PC-9 (cell line): ENCODE measurements at regions not wholly inside any gene's neighbourhood (a gene's known extent, or its start where the extent isn't known, plus 50 kb on each side); places are given as distances from the start of the nearest gene placed in this dataset.

ENCODE experiments used
- BruUV-seq: library from RNA; stranded (reverse); fragments of 400-500 nt; replicated peaks from 2 replicates; lab custom pipeline; 2021; lab: Mats Ljungman, UMichigan
- CTCF ChIA-PET: fragments of 300-600 bp; sonication (Branson Sonifier 250); formaldehyde crosslinking; loops from one replicate; lab custom pipeline; 2022; ENCODE audit warnings: antibody characterized with exemption; lab: Charles Lee
- POLR2A ChIA-PET: fragments of 300-600 bp; sonication (Branson Sonifier 250); formaldehyde crosslinking; loops from one replicate; lab custom pipeline; 2022; ENCODE audit warnings: antibody characterized with exemption; ENCODE audit not compliant: unreplicated experiment; lab: Charles Lee
- DNase-seq, 2 experiments: peaks; one replicate each; pipeline versions ENCODE4 v3.0.0 to v3.0.0-alpha.2; 2015 to 2022; ENCODE audit warnings: mixed read lengths in 1 of 2
- H2AFZ ChIP-seq: fragments of 200-600 bp; sonication (generic); 2 replicates; pipeline ENCODE4 v1.8.1; 2017; ENCODE audit warnings: antibody characterized with exemption
- H3F3A ChIP-seq: fragments of 200-600 bp; sonication (generic); 2 replicates; pipeline ENCODE4 v1.8.1; 2017; ENCODE audit warnings: antibody characterized with exemption, mild to moderate bottlenecking, low read depth; ENCODE audit not compliant: insufficient read depth
- H3K27ac ChIP-seq: fragments of 200-600 bp; sonication (generic); 2 replicates; pipeline ENCODE4 v1.6.1; 2016; ENCODE audit warnings: mixed run types
- H3K27me3 ChIP-seq: fragments of 200-600 bp; sonication (generic); 2 replicates; pipeline ENCODE4 v1.6.1; 2016; ENCODE audit warnings: low read depth, mixed run types; ENCODE audit not compliant: insufficient read depth
- H3K36me3 ChIP-seq: fragments of 200-600 bp; sonication (generic); 2 replicates; pipeline ENCODE4 v1.6.1; 2016; ENCODE audit warnings: low read depth, mixed run types
- H3K4me1 ChIP-seq: fragments of 200-600 bp; sonication (generic); replicated peaks from 2 replicates; pipeline ENCODE4 v1.6.1; 2016; ENCODE audit warnings: mixed run types; ENCODE audit not compliant: insufficient read depth
- H3K4me2 ChIP-seq: fragments of 200-600 bp; sonication (generic); 2 replicates; pipeline ENCODE4 v1.6.1; 2017; ENCODE audit warnings: mixed run types
- H3K4me3 ChIP-seq: fragments of 200-600 bp; sonication (generic); 2 replicates; pipeline ENCODE4 v1.6.1; 2016; ENCODE audit warnings: mixed run types
- H3K79me2 ChIP-seq: fragments of 200-600 bp; sonication (generic); 2 replicates; pipeline ENCODE4 v1.6.1; 2017; ENCODE audit warnings: low read depth, mixed run types
- H3K9me2 ChIP-seq: fragments of 200-600 bp; sonication (generic); 2 replicates; pipeline ENCODE4 v1.8.1; 2017; ENCODE audit warnings: mild to moderate bottlenecking; ENCODE audit not compliant: insufficient read depth
- H3K9me3 ChIP-seq: fragments of 200-600 bp; sonication (generic); 2 replicates; pipeline ENCODE4 v1.8.1; 2016; ENCODE audit warnings: low read depth; ENCODE audit not compliant: insufficient read depth
- H4K20me1 ChIP-seq: fragments of 200-600 bp; sonication (generic); 2 replicates; pipeline ENCODE4 v1.8.1; 2017; ENCODE audit not compliant: insufficient read depth
- CTCF ChIP-seq: fragments of 200-600 bp; sonication (generic); conservative IDR thresholded peaks from 2 replicates; pipeline ENCODE4 v1.6.1; 2017; ENCODE audit warnings: mixed run types, antibody characterized with exemption, mild to moderate bottlenecking, moderate library complexity
- EZH2 ChIP-seq: fragments of 200-600 bp; sonication (generic); IDR thresholded peaks from 2 replicates; pipeline ENCODE4 v1.8.0; 2017; ENCODE audit warnings: antibody characterized with exemption, low read depth
- intact Hi-C: fragments of 100-400 bp; cut with micrococcal nuclease; formaldehyde crosslinking; loops from one replicate; pipeline ENCODE4 v1.10.0; 2022; ENCODE audit not compliant: unreplicated experiment

DNA sequence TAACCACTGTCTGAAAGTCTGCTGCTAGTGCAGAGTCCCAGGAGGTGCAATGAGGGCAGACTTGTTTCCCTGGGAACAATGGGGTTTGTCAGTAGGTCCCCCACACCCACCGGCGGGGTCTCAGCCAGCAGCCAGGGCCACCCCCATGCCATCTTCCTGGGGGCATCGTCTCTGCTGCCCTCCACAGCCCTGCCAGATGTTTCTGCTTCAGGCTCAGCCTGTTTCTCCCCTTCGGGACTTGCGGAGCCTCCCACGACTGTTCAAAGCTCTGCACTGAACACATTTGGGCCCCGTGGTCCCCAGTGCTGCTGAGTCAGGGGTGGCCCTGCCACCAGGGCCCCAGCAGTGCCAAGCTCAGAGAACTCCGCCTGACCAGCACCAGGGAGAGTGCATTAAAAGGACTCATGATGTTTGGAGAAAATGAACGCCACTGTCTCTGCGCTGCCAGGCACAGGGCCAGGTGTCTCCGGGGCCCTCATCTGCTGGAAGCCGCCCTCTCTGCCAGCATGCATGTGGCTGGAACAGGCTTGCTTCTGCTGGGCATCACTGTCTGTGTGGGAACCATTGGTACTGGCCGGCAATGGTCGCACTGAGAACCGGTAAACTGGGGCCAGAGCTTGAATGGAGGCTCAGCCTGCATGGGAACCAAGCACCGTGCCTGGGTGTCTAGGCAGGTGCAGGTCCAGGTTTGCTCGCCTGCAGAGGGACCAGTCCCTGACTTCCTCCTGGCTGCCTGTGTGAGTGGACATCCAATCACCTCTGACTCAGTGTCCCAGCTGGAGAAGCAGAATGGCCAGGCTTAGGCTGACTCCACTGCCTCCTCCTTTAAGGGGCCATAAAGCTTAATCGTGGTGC lies 345.1 kb downstream of the GLRX3 start:
- no peaks in the 10 kb centered on the region for H3K27me3 ChIP-seq

GRCh38 chr10:130481936-130482335 lies 345.7 kb downstream of the GLRX3 start:
- TF ChIP-seq EZH2 (no peak), CTCF (no peak)
- Histone ChIP-seq H3K4me2 (no peak overlapping the region), H3K9me2 (no peaks in the 10 kb centered on the region), H3K9me3 (no peaks in the 10 kb centered on the region), H3K4me1 (no peaks in the 10 kb centered on the region), H3F3A (no peaks in the 10 kb centered on the region), H4K20me1 (no peaks in the 10 kb centered on the region), H2AFZ (no peak overlapping the region), H3K4me3 (no peak overlapping the region), H3K79me2 (no peaks in the 10 kb centered on the region), H3K27ac (no peak overlapping the region), H3K36me3 (no peaks in the 10 kb centered on the region), H3K27me3 (no peaks in the 10 kb centered on the region)
- ChIA-PET POLR2A (no interaction called here), CTCF (no interaction called here)
- DNase-seq = no peak
- no TSS peak for BruUV-seq
- intact Hi-C loops = no loop called here

More for the DNA sequence above, 345.1 kb downstream of the GLRX3 start:
- no peaks in the 10 kb centered on the region for H3K79me2 ChIP-seq
- intact Hi-C loops = no loop called here
- H3K4me1 ChIP-seq = no peaks in the 10 kb centered on the region
- no peak overlapping the region for H3K4me3 ChIP-seq
- no peak overlapping the region for H3K27ac ChIP-seq
- no peaks in the 10 kb centered on the region for H4K20me1 ChIP-seq
- H3K9me2 ChIP-seq = no peaks in the 10 kb centered on the region
- no peak for DNase-seq
- H3K36me3 ChIP-seq = no peaks in the 10 kb centered on the region
- ChIA-PET CTCF (no interaction called here), POLR2A (no interaction called here)
- H3F3A ChIP-seq = no peaks in the 10 kb centered on the region
- no TSS peak for BruUV-seq
- H3K4me2 ChIP-seq = no peak overlapping the region
- TF ChIP-seq EZH2 (no peak), CTCF (no peak)
- H2AFZ ChIP-seq = no peak overlapping the region
- no peaks in the 10 kb centered on the region for H3K9me3 ChIP-seq

- no peaks in the 10 kb centered on the region for H3K79me2 ChIP-seq
- H4K20me1 ChIP-seq = no peaks in the 10 kb centered on the region
- no peaks in the 10 kb centered on the region for H3K27me3 ChIP-seq
- no peak overlapping the region for H3K27ac ChIP-seq
- H3K4me2 ChIP-seq = no peak overlapping the region
- H3K9me3 ChIP-seq = no peaks in the 10 kb centered on the region
- H3F3A ChIP-seq = no peaks in the 10 kb centered on the region
- H3K4me3 ChIP-seq = no peak overlapping the region
- POLR2A ChIA-PET = no interaction called here
- H3K36me3 ChIP-seq = no peaks in the 10 kb centered on the region
- no peaks in the 10 kb centered on the region for H3K9me2 ChIP-seq
- intact Hi-C loops = no loop called here
- DNase-seq = no peak
- no peaks in the 10 kb centered on the region for H3K4me1 ChIP-seq
- TF ChIP-seq CTCF = no peak
- no peak for TF ChIP-seq EZH2
- no peak overlapping the region for H2AFZ ChIP-seq
- CTCF ChIA-PET = no interaction called here
- BruUV-seq = no TSS peak
Observed at GRCh38 chr10:130483691-130484467, 347.7 kb downstream of the GLRX3 start.
